Liver (tissue), 8 donors: ENCODE measurements at regions not wholly inside any gene's neighbourhood (a gene's known extent, or its start where the extent isn't known, plus 50 kb on each side); places are given as distances from the start of the nearest gene placed in this dataset.

Experiments used
- DNase-seq: peaks from one replicate; pipeline ENCODE4 v3.0.0-alpha.2; 2017; ENCODE audit warnings: low spot score
- H3K27ac ChIP-seq, 2 donors: one replicate each; pipeline ENCODE4 v1.7.0; 2013; ENCODE audit warnings: inconsistent platforms in 2 of 2, low read length in 2 of 2, control low read depth in 1 of 2, low read depth in 1 of 2, mild to moderate bottlenecking in 1 of 2
- H3K27me3 ChIP-seq, 4 donors: one replicate each; pipeline versions ENCODE4 v1.6.1 to v1.7.0; 2013; ENCODE audit warnings: low read length in 3 of 4, inconsistent platforms in 1 of 4, mild to moderate bottlenecking in 1 of 4, moderate library complexity in 1 of 4; ENCODE audit not compliant: control insufficient read depth in 4 of 4, insufficient read depth in 4 of 4
- H3K36me3 ChIP-seq, 4 donors: one replicate each; pipeline versions ENCODE4 v1.6.1 to v1.7.0; 2013; ENCODE audit warnings: low read length in 3 of 4, mild to moderate bottlenecking in 3 of 4, low read depth in 1 of 4, moderate library complexity in 1 of 4; ENCODE audit not compliant: control insufficient read depth in 4 of 4, insufficient read depth in 3 of 4
- H3K4me1 ChIP-seq, 4 donors: one replicate each; pipeline versions ENCODE4 v1.6.1 to v1.7.0; 2013; ENCODE audit warnings: low read length in 3 of 4, mild to moderate bottlenecking in 3 of 4, moderate library complexity in 1 of 4; ENCODE audit not compliant: control insufficient read depth in 4 of 4, insufficient read depth in 4 of 4
- H3K4me3 ChIP-seq, 3 donors: one replicate each; pipeline versions ENCODE4 v1.6.1 to v1.7.0; 2013; ENCODE audit warnings: low read length in 3 of 3, control low read depth in 1 of 3, low read depth in 1 of 3, mild to moderate bottlenecking in 1 of 3
- H3K9ac ChIP-seq, 2 donors: one replicate each; pipeline ENCODE4 v1.7.0; 2013; ENCODE audit warnings: low read length in 2 of 2, mild to moderate bottlenecking in 2 of 2, moderate library complexity in 2 of 2, control low read depth in 1 of 2, low read depth in 1 of 2
- H3K9me3 ChIP-seq, 4 donors: one replicate each; pipeline versions ENCODE4 v1.6.1 to v1.7.0; 2013; ENCODE audit warnings: low read length in 3 of 4; ENCODE audit not compliant: control insufficient read depth in 4 of 4
- ATF3 ChIP-seq: IDR thresholded peaks from 2 replicates; pipeline ENCODE4 v1.6.1; 2016; ENCODE audit warnings: antibody characterized with exemption
- CTCF ChIP-seq: fragments of 150-350 bp; IDR thresholded peaks from 2 replicates; pipeline ENCODE4 v1.5.1; 2017; ENCODE audit warnings: improper control_type of control experiment, low read depth, low read length; ENCODE audit not compliant: missing input control
- FOXA1 ChIP-seq: IDR thresholded peaks from 2 replicates; pipeline ENCODE4 v1.6.1; 2016; ENCODE audit warnings: antibody characterized with exemption
- FOXA2 ChIP-seq: IDR thresholded peaks from 2 replicates; pipeline ENCODE4 v1.6.1; 2016; ENCODE audit warnings: antibody characterized with exemption
- GABPA ChIP-seq, 2 donors: IDR thresholded peaks in 1 of 2; conservative IDR thresholded peaks in 1 of 2; 2 replicates each; pipeline ENCODE4 v1.6.1; 2016; ENCODE audit warnings: antibody characterized with exemption in 2 of 2, mild to moderate bottlenecking in 1 of 2, moderate library complexity in 1 of 2
- HNF4A ChIP-seq, 2 donors: conservative IDR thresholded peaks; 2 replicates each; pipeline ENCODE4 v1.6.1; 2016; ENCODE audit warnings: antibody characterized with exemption in 2 of 2, mild to moderate bottlenecking in 2 of 2
- HNF4G ChIP-seq: IDR thresholded peaks from 2 replicates; pipeline ENCODE4 v1.6.1; 2016; ENCODE audit warnings: antibody characterized with exemption
- JUND ChIP-seq, 2 donors: IDR thresholded peaks; 2 replicates each; pipeline ENCODE4 v1.6.1; 2016; ENCODE audit warnings: antibody characterized with exemption in 2 of 2
- MAX ChIP-seq: IDR thresholded peaks from 2 replicates; pipeline ENCODE4 v1.6.1; 2016; ENCODE audit warnings: antibody characterized with exemption
- NR2F2 ChIP-seq: IDR thresholded peaks from 2 replicates; pipeline ENCODE4 v1.6.1; 2016; ENCODE audit warnings: antibody characterized with exemption
- RAD21 ChIP-seq, 2 donors: IDR thresholded peaks; 2 replicates each; pipeline ENCODE4 v1.6.1; 2016; ENCODE audit warnings: antibody characterized with exemption in 2 of 2, mild to moderate bottlenecking in 2 of 2
- REST ChIP-seq: IDR thresholded peaks from 2 replicates; pipeline ENCODE4 v1.6.1; 2016; ENCODE audit warnings: antibody characterized with exemption, mild to moderate bottlenecking
- RXRA ChIP-seq, 2 donors: IDR thresholded peaks; 2 replicates each; pipeline ENCODE4 v1.6.1; 2017 to 2018; ENCODE audit warnings: antibody characterized with exemption in 2 of 2, mild to moderate bottlenecking in 1 of 2
- SP1 ChIP-seq: IDR thresholded peaks from 2 replicates; pipeline ENCODE4 v1.6.1; 2018; ENCODE audit warnings: antibody characterized with exemption, mild to moderate bottlenecking
- YY1 ChIP-seq: IDR thresholded peaks from 2 replicates; pipeline ENCODE4 v1.6.1; 2016; ENCODE audit warnings: antibody characterized with exemption, mild to moderate bottlenecking
- ZBTB33 ChIP-seq: IDR thresholded peaks from 2 replicates; pipeline ENCODE4 v1.6.1; 2016; ENCODE audit warnings: antibody characterized with exemption
- WGBS: extraction: QIAGEN DNeasy Blood & Tissue Kit; methylation state at CpG from one replicate; pipeline ENCODE4 v1.1.7; 2013; 5-methylcytosine and 5-hydroxymethylcytosine counted together
- donor health status: healthy.
- donor health status: healthy.
- donor health status: healthy.
- donor health status: healthy.
- donor health status: healthy.

- H3K27me3 ChIP-seq, result no peaks in the 10 kb centered on the region
- no peak overlapping the region for H3K4me3 ChIP-seq
Measured at GRCh38 chr4:123216946-123217345, 179.6 kb upstream of the SPRY1 start.

GRCh38 chr4:123217664-123218063 is 178.9 kb upstream of the SPRY1 start:
- 66% methylated on average over 2 of the region's 2 CpGs for WGBS
- no peak for DNase-seq
- no peak overlapping the region for H3K9ac ChIP-seq
- no peaks in the 10 kb centered on the region for H3K4me1 ChIP-seq
- H3K9me3 ChIP-seq, result no peaks in the 10 kb centered on the region
- no peak overlapping the region for H3K4me3 ChIP-seq
- H3K27me3 ChIP-seq, result no peaks in the 10 kb centered on the region
- H3K27ac ChIP-seq, result no peak overlapping the region
- H3K36me3 ChIP-seq, result no peaks in the 10 kb centered on the region
- no peak for TF ChIP-seq ATF3
- no peak for TF ChIP-seq RXRA (IDR thresholded peaks at IDR 0.05)
- TF ChIP-seq YY1, result no peak
- TF ChIP-seq JUND (IDR thresholded peaks at IDR 0.05), result no peak
- TF ChIP-seq CTCF, result no peak
- no peak for TF ChIP-seq HNF4A (conservative IDR thresholded peaks at IDR 0.05)
- no peak for TF ChIP-seq FOXA1
- no peak for TF ChIP-seq RAD21 (IDR thresholded peaks at IDR 0.05)
- TF ChIP-seq ZBTB33, result no peak
- TF ChIP-seq MAX, result no peak
- no peak for TF ChIP-seq GABPA (IDR thresholded peaks at IDR 0.05 in 1 of 2, conservative IDR thresholded peaks at IDR 0.05 in 1 of 2)

More at GRCh38 chr4:123216946-123217345, 179.6 kb upstream of the SPRY1 start:
- no peak for DNase-seq
- no peaks in the 10 kb centered on the region for H3K4me1 ChIP-seq
- no peaks in the 10 kb centered on the region for H3K36me3 ChIP-seq
- TF ChIP-seq SP1 (no peak), REST (no peak), RXRA (IDR thresholded peaks at IDR 0.05) (no peak), GABPA (IDR thresholded peaks at IDR 0.05 in 1 of 2, conservative IDR thresholded peaks at IDR 0.05 in 1 of 2) (no peak), NR2F2 (no peak), HNF4G (no peak), FOXA2 (no peak), ZBTB33 (no peak), FOXA1 (no peak), JUND (IDR thresholded peaks at IDR 0.05) (no peak), ATF3 (no peak)
- no peaks in the 10 kb centered on the region for H3K9me3 ChIP-seq
- H3K27ac ChIP-seq, result no peak overlapping the region
- H3K9ac ChIP-seq, result no peak overlapping the region
